ELR (cell line): ENCODE measurements at regions not wholly inside any gene's neighbourhood (a gene's known extent, or its start where the extent isn't known, plus 50 kb on each side); places are given as distances from the start of the nearest gene placed in this dataset.

Experiments
- DNase-seq: peaks from one replicate; pipeline ENCODE4 v3.0.0-alpha.2; 2015; ENCODE audit warnings: low read depth

- no peak for DNase-seq
Measured at GRCh38 chr14:26855077-26855753, 257.4 kb upstream of the NOVA1 start.

DNA sequence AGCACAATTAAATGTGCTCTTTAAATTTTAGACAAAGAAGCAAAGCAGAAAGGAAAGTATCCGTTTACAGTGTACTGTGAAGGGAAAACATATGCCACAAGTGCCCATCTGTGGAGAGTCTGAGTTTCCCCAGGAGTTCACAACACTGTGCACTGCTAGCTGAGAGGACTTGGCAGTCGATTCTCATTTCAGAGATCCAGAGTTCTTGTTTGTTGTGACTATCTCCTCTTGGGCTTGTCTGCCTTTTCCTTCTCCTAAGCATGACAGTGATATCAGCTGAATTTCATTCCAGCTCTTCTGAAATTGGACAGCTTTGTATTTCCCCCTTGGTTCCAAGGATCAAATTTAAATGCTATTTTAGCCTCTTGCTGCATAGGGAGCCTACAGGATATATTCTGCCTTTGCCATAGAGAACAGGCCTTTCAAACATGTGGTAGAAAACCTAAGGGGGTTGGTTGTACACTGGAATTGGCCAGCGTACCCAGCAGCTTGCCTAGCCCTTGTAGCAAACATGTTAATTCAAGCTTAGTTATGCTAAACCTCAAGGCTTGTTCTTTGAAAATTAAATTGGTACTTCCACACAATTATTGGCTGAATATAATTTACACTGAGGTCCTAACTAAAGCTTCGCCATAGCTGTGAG lies 259.2 kb upstream of the NOVA1 start:
- DNase-seq: no peak

- no peak for DNase-seq
Measured at GRCh38 chr14:26859483-26859882, 261.6 kb upstream of the NOVA1 start.

DNA sequence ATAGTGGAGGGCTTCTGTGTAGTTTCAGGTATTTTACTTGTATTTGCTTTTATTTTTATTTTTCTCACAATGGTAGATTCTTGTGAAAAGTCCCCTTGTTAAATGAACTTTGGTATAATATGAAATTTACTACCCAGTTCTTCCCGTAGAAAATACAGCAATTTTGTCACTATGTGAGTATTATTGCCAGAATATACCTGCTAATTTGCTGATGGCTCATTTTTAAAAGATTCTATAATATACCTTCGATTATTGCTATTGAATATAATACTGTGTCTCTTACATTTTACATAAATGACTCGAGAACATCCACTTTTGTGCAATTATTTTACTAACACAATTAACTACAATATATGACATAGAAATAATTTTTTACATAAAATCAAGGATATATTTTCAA lies 262.3 kb upstream of the NOVA1 start:
- no peak for DNase-seq

GRCh38 chr14:26863736-26864135 lies 265.9 kb upstream of the NOVA1 start:
- DNase-seq: peak; percentile 57

GRCh38 chr14:26866721-26867120 lies 268.9 kb upstream of the NOVA1 start:
- DNase-seq: no peak

DNA sequence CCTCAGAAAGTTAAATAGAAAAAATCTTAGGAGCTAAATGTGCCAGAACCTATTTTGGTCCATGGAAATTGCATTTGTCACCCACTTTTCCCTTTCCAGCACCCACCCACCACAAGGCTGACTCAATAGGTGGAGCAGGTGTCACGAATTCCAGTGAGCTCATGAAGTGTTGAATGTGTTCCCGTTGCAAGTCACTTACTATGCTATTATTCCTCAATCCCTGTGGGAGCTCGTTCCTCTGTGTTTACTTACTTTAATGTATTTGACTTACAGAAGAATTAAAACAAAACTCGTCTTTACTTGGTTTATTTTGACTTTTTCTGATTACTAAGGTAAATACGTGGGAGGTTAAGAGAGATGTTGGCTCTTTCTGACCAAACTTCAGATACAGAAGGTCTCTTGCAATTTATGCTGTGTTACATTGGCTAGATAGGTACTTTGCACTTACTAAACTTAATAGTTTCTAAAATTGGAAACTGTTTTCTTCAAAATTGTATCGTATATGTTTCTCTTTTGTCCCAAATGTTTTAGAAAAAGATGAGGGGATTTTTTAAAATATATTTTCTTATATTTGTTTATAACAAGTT lies 269.4 kb upstream of the NOVA1 start:
- peak; percentile 28 for DNase-seq

DNA sequence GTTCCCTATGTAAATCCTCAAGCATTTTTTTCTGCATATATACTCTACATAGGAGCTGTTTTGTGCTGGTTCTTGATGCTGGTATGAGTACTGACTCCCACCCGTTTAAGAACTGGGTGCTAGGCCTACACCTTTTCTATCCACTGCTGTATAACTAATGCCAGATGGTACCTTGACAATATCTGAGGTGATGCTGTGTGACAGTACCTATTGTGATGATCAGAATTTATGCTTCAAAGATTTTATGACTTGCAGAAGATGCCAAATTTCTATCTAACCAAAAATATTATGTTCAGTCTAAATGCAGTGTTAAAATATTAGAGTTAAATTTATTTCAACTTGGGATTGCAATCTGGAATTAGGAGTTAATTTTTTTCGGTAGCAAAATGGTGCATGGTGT lies 272.3 kb upstream of the NOVA1 start:
- DNase-seq: no peak

DNA sequence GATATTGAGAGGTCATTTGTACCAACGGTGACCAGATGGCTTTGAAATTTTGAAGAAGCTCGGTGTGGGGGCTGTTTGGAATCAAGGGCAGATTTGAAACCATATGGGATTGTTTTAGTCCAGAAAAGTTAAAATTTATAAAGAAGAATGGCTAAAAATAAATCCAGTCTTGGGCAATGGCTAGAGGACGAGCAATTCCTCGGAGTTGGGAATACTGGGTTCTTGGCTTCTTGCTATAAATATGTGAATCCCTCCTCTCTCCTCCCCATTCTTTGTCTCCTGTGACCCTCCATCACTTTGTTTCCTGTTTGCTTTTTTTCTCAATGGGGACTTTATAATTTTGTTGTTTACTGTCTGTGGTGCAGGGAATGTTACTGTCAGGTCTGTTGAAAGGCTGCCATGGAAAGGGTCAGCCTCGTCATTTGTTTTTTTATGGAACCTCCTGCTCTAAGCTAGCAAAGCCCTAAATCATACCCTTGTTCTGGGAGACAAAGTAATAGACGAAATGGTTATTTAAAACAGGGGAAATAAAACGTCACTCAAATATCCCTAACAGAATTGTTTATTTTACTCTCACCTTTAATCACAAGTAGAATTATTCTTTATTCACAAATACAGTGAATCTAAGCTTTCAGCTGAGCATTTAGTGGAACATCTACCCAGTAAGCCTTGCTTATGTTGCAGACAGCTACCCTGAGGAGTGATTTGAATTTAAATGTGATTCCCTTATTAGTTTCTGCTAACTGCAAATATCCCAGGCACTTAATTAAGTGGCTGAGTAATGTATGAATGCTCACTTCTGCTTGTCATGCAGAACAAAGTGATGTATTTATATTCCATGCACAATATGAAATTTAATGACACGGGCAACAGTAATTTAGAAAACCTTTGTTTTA lies 273.1 kb upstream of the NOVA1 start:
- no peak for DNase-seq

GRCh38 chr14:26872515-26873361 lies 274.9 kb upstream of the NOVA1 start:
- no peak for DNase-seq

- DNase-seq: no peak
Measured at GRCh38 chr14:26873362-26873960, 275.6 kb upstream of the NOVA1 start.

DNA sequence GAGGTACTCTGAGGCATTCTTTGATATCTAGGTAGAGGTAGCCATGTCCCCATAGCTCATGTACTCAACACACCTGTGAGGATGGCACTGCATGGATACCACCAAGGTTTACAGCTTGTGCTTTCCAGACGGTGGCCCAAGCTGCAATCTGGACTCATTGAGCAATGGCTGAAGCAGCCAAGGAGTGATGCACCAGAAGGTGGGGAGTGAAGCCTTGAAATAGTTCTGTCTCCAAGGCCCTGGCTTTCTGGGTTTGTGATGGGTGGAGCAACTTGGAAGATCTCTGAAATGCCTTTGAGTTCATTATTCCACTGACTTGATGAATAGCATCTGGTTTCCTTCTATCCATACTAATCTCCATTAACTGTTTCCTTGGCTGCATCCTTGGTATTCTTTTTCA lies 290.0 kb upstream of the NOVA1 start:
- no peak for DNase-seq

- no peak for DNase-seq
Measured at GRCh38 chr14:26888592-26888991, 290.8 kb upstream of the NOVA1 start.

- peak; percentile 37 for DNase-seq
Measured at GRCh38 chr14:26896447-26896846, 298.6 kb upstream of the NOVA1 start.

- no peak for DNase-seq
Measured at GRCh38 chr14:26897196-26897595, 299.4 kb upstream of the NOVA1 start.

- no peak for DNase-seq
Measured at GRCh38 chr14:26905229-26905628, 307.4 kb upstream of the NOVA1 start.

DNA sequence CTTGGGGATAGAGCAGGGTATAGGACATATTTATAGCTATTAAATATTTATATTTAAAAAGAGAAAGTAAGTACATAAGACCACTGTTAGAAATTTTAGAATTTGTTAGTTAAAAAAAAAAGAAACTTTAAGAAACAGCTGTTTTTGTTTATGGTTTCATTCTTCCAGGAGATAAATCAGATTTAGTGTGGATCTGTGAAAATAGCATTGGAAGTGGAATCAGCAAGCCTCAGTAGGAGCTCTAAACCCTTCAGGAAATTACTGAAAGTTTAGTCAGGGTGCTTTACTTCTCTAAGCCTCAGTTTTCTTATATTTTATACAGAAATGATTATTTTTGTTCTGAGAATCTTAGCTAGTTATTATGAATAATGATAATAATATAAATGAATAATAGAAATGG lies 316.0 kb upstream of the NOVA1 start:
- DNase-seq: no peak

- DNase-seq: no peak
Measured at GRCh38 chr14:26917086-26917485, 319.3 kb upstream of the NOVA1 start.

DNA sequence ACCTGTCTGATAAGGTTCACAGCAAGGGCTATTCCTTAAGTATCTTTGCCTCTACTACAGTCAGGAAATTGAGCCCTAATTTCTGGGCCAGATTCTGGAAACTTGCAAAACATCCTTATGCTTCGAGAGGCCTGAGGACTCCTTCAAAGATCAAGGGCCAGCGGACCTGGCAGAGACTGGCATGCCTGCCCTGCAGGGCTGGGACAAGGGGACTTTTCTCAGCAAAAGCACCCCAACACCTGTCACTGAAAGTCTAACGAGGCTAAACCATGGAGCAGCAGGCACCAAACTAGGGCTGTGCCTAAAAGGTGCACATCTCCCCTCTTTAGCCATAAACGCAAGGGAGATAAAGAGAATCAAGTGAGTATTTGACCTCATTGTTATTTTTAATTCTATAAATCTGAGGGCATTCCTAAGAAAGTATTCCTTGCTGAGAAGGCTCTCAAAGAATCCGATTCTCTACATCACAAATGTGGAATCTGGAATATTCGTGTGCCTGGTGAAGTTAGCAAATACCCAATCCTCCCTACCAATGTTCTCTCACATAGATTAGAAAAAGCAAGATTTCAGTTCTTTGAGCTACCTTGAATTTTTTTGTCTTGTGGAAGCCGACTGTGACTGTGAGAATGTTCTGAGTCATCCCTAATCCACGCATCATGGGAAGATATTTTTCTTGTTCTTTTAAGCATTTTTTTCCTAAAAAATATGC lies 328.2 kb upstream of the NOVA1 start:
- DNase-seq: peak; percentile 1

DNA sequence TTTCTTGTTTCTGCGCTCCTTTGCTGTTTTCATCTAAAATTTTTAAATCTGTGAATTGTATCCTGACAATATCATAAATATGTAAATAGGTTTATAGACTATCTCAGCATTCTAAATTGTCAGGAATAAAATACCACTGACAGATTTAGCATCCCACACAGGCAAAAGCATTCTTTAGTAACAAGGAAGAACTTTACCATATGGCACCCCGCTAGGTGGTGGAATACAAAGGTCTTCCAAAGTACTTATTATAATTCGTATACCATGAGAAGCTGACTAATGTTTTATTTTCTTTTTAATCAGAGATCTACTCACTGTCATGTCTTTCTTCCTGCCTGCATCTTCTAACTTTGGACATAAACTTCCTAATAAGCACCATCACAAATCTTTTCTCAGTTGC lies 328.8 kb upstream of the NOVA1 start:
- DNase-seq: no peak

DNA sequence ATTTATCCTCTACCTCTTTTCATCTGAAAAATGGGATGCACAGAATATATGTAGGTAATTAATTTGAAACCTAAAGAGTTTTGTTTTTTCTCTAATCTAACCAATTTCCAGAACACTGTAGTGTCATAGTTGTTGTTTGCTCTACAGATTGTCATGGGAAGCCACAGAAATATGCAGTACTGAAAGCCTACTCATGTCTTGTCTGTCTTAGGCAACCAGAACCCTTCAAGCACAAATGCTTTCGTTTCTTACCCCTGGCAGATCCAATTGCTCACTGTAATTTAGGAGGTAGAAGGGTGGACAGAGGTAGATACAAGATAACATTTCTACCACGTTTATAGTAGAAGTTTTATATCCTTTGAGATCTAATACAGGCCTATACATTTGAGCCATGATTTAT lies 330.2 kb upstream of the NOVA1 start:
- DNase-seq: no peak
